Chondrocyte (in vitro differentiated cells): ENCODE measurements at regions not wholly inside any gene's neighbourhood (a gene's known extent, or its start where the extent isn't known, plus 50 kb on each side); places are given as distances from the start of the nearest gene placed in this dataset.
A peak's percentile ranks its signal among the peaks of the same experiment; 100 is the strongest.

ENCODE experiments used
- DNase-seq: peaks from one replicate; pipeline ENCODE4 v3.0.0; 2021; ENCODE audit warnings: mixed read lengths, low spot score
- H3K27ac Mint-ChIP-seq: one replicate; pipeline ENCODE4 v1.8.0; 2021; ENCODE audit warnings: mild to moderate bottlenecking, moderate library complexity, mixed read lengths; ENCODE audit not compliant: unreplicated experiment
- H3K27me3 Mint-ChIP-seq: 2 replicates; pipeline ENCODE4 v1.8.0; 2021; ENCODE audit warnings: low read depth, mixed read lengths
- H3K36me3 Mint-ChIP-seq: 2 replicates; pipeline ENCODE4 v1.8.0; 2021; ENCODE audit warnings: low read depth, mixed read lengths
- H3K4me1 Mint-ChIP-seq: 2 replicates; pipeline ENCODE4 v1.8.0; 2021; ENCODE audit warnings: low read depth, mild to moderate bottlenecking, mixed read lengths
- H3K4me3 Mint-ChIP-seq: one replicate; pipeline ENCODE4 v1.8.0; 2021; ENCODE audit warnings: mild to moderate bottlenecking, moderate library complexity, mixed read lengths; ENCODE audit not compliant: unreplicated experiment
- H3K9me3 Mint-ChIP-seq: 2 replicates; pipeline ENCODE4 v1.8.0; 2021; ENCODE audit warnings: low read depth, mixed read lengths
- TF ChIP-seq, protein P1 (sequence below): fragments of 200-600 bp; sonication (generic); IDR thresholded peaks from 2 replicates; pipeline ENCODE4 v1.5.0; 2021; ENCODE audit warnings: antibody characterized with exemption, mild to moderate bottlenecking, moderate library complexity

DNA sequence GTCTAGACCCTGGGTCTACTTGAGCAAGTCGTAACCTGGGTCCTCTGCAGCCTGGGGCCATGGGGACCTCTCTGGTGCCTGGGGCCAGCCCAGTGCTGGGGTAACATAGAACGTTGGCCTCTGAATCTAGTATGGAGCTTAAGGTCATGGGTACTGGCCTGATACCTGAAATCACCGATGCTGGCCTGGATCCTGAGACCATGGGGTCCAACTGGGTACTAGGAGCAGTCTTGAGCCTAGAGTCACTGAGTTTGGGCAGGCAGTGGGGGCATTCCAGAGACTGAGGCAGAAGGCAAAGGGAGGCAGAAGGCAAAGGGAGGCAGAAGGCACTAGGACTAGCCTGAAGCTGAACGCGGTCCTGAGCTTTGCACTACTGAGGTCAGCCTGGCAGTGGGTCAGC lies 1121.1 kb upstream of the PRR20A start:
- peaks cover 5% of the 10 kb centered on the region for H3K9me3 Mint-ChIP-seq

GRCh38 chr13:56020425-56020824 lies 1120.3 kb upstream of the PRR20A start:
- DNase-seq, result no peak
- peaks cover 2% of the 10 kb centered on the region for H3K9me3 Mint-ChIP-seq
- H3K27ac Mint-ChIP-seq, result no peak overlapping the region
- H3K36me3 Mint-ChIP-seq, result no peaks in the 10 kb centered on the region
- H3K4me3 Mint-ChIP-seq, result no peak overlapping the region
- H3K27me3 Mint-ChIP-seq, result no peaks in the 10 kb centered on the region
- no peaks in the 10 kb centered on the region for H3K4me1 Mint-ChIP-seq
- TF ChIP-seq, protein P1, sequence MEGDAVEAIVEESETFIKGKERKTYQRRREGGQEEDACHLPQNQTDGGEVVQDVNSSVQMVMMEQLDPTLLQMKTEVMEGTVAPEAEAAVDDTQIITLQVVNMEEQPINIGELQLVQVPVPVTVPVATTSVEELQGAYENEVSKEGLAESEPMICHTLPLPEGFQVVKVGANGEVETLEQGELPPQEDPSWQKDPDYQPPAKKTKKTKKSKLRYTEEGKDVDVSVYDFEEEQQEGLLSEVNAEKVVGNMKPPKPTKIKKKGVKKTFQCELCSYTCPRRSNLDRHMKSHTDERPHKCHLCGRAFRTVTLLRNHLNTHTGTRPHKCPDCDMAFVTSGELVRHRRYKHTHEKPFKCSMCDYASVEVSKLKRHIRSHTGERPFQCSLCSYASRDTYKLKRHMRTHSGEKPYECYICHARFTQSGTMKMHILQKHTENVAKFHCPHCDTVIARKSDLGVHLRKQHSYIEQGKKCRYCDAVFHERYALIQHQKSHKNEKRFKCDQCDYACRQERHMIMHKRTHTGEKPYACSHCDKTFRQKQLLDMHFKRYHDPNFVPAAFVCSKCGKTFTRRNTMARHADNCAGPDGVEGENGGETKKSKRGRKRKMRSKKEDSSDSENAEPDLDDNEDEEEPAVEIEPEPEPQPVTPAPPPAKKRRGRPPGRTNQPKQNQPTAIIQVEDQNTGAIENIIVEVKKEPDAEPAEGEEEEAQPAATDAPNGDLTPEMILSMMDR, result no peak

More for the DNA sequence above, 1121.1 kb upstream of the PRR20A start:
- Mint-ChIP-seq H3K27me3 (no peaks in the 10 kb centered on the region), H3K36me3 (no peaks in the 10 kb centered on the region), H3K4me1 (no peaks in the 10 kb centered on the region), H3K4me3 (no peak overlapping the region), H3K27ac (no peak overlapping the region)
- TF ChIP-seq, protein P1, result no peak
- DNase-seq, result peak; percentile 63

- H3K4me3 Mint-ChIP-seq, result no peak overlapping the region
- peaks cover 18% of the 10 kb centered on the region for H3K9me3 Mint-ChIP-seq
- H3K4me1 Mint-ChIP-seq, result no peaks in the 10 kb centered on the region
- TF ChIP-seq, protein P1, result no peak
- no peak overlapping the region for H3K27ac Mint-ChIP-seq
- no peaks in the 10 kb centered on the region for H3K27me3 Mint-ChIP-seq
- no peaks in the 10 kb centered on the region for H3K36me3 Mint-ChIP-seq
- DNase-seq, result no peak
Measured at GRCh38 chr13:56039992-56040391, 1100.7 kb upstream of the PRR20A start.

GRCh38 chr13:56066321-56066720 lies 1074.4 kb upstream of the PRR20A start:
- TF ChIP-seq, protein P1, result no peak
- DNase-seq, result no peak
- H3K27ac Mint-ChIP-seq, result no peak overlapping the region
- H3K36me3 Mint-ChIP-seq, result no peaks in the 10 kb centered on the region
- no peak overlapping the region for H3K4me3 Mint-ChIP-seq
- H3K9me3 Mint-ChIP-seq, result no peaks in the 10 kb centered on the region
- no peaks in the 10 kb centered on the region for H3K27me3 Mint-ChIP-seq
- no peaks in the 10 kb centered on the region for H3K4me1 Mint-ChIP-seq

DNA sequence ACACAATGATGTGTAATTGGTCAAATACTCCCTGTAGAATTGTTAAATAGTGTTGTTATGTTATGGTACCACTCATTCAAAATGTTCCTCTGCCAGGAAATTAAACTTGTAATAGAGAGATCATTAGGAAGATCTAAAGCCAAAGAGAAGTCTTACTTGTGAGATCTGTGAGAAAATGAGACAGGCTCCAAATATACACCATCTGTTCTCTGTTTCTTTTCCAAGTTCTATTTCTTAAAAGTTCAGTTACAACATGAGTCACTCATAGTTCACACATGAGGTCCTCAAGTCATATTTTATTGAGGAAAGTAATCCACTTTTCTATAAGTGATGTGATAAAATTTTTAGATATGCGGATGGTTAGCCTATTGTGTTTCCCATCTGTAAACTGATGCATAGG lies 1038.1 kb upstream of the PRR20A start:
- no peaks in the 10 kb centered on the region for H3K36me3 Mint-ChIP-seq
- H3K27me3 Mint-ChIP-seq, result no peaks in the 10 kb centered on the region
- TF ChIP-seq, protein P1, result no peak
- no peak overlapping the region for H3K27ac Mint-ChIP-seq
- no peaks in the 10 kb centered on the region for H3K4me1 Mint-ChIP-seq
- H3K9me3 Mint-ChIP-seq, result peaks cover 4% of the 10 kb centered on the region
- H3K4me3 Mint-ChIP-seq, result no peak overlapping the region
- no peak for DNase-seq
